ENCODE measurements at regions not wholly inside any gene's neighbourhood (a gene's known extent, or its start where the extent isn't known, plus 50 kb on each side); places are given as distances from the start of the nearest gene placed in this dataset.
"Not testable (repeated sequence)": the region's sequence is repeated elsewhere in the genome, so short reads cannot be mapped to it uniquely, and the experiment has no call there.

GRCh38 chr21:38905752-38906151, 100.0 kb downstream of the ETS2 start:
- no peak for DNase-seq

- DNase-seq: no peak
Observed at GRCh38 chr21:38905328-38905727, 99.6 kb downstream of the ETS2 start.

DNA sequence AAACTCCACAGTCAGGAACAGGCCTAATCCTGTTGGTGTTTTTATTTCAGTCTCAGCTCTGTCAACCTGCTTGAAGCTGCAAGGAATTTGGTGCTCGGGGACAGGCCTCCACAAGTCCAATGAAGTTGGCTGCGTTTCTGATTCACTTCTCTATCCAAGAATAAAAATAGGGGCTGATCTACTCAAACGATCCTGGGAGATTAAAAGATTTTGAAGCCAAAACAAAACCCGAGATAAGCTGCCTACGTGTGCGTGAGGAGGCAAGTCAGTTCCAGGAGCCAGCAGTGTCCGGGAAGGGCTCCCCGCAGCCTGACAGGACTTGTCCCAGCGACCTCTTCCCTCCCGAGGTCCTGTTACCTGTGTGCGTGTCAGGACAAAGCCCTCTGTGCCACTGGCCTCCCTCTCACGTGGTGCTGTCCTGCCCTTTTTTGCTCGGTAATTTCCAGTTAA, 98.0 kb downstream of the ETS2 start:
- DNase-seq: no peak

DNA sequence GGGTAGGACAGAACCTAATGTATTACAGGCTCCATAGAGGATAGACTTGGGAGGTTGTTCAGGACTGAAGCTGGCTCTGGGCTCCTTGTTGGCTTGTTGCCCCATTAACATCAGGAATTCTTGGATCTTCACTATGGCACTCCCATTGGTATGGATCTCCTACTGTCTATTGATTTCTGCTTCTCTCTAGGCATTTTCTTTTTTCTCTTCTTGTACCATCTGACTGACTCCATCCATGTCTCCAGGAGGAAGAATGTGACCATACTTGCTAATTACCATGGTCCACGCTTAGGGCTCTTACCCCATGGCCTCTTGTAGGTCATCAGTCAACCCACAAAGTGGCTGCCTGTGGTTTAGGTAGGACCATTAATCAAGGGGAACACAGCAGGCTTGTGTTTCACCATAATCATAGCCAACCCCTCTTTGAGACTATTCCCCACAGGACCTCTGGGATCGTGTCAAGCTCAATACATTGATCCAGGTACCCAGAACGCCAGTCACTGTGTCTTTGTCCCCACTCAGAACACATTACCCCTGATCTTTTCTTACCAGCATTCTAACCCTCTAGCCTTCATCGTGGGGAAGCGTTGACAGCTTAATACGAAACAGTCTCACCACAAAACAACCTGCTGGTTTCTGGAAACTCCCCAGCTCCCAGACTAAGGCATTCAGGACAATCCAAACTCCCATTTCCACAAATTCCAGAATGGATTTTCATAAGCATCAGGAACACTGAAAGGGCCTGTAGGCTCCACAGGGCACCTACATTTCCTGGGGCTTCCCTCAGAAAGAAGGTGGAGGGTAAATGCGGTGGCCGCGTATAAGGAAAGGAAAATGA, 97.1 kb downstream of the ETS2 start:
- DNase-seq: no peak

- DNase-seq: no peak
Observed at GRCh38 chr21:38900499-38900898, 94.8 kb downstream of the ETS2 start.

GRCh38 chr21:38899985-38900384, 94.3 kb downstream of the ETS2 start:
- not testable (repeated sequence) for DNase-seq

DNA sequence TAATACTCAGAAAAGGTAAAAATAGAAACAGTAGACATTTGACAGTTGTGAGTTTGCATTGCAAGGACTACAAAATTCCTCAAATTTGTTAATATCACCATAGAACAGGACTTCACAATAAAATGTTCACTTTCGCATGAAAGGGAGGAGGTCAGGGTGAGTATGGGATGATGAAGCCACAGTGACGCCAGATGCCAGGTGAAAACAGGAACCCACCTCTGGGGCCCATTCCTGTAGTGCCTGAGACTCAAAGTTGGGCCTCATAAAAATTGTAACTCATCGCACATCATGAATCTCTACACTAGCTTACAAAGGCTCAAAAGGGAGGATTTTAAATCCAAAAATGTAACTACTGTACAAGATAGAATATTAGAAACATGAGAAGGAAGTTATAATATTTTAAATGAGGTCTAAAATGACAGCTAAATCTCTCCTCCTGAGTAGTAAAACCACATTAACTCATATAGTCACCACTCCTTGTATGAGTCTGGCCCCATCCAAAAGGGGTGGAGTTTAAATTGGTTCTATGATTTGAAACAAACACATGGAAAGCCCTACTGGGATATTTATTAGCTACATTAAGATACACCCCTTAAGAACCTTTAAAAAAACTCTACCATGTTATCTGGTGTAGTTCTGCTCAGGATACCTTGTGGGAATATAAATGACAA, 93.7 kb downstream of the ETS2 start:
- no peak for DNase-seq

- DNase-seq: no peak
Observed at GRCh38 chr21:38898422-38899096, 92.8 kb downstream of the ETS2 start.

GRCh38 chr21:38897532-38898421, 92.0 kb downstream of the ETS2 start:
- DNase-seq: no peak

GRCh38 chr21:38894899-38895298, 89.2 kb downstream of the ETS2 start:
- no peak for DNase-seq

GRCh38 chr21:38888991-38889561, 83.3 kb downstream of the ETS2 start:
- no peak for DNase-seq

- no peak for DNase-seq
Observed at GRCh38 chr21:38887749-38888148, 82.0 kb downstream of the ETS2 start.

DNA sequence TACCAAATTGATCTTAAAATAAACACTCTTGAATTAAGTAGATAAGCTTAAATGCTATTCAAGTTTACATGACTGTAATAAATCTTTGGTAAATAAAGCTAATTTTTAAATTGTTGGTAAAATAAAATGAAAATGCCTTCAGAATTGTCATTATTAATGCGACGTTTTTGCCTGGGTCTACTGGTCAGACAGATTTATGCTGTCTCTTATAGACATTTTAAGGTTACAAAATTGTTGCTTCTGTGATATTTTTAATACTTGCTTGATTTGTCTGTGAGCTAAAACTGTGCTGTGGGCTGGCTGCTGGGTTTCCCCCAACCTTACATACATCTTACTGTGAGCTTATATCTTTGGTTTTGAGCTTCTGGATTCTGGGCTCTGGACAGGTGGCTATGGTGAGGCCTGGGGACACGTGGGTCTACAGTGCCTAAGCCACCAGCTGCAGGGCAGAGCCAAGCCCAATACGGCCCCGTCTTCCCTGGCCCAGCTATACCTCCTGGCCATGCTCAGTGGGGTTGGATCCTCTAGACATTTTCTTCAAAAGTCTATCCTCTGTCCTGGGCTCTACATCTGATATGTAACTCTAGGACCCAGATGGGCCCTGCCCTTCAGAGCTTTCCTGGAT, 81.4 kb downstream of the ETS2 start:
- no peak for DNase-seq

DNA sequence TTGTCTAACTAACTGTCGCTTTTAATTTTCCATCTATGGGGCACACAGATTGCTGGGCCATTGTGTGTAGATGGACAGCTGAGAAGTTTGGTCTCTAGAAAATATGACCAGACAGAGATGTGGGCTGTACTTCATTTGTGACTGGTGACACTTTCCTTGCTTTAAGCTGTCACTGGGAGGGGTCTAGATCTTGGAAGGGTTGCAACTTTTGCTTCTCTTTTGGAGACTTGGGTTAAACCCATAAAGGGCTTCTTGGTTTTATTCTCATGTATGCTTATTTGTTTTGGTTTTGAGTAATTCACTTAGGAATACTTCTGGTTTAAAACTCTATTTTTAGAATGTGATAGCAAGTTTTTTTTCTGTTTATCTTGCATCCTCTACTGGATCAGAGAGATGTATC, 80.2 kb downstream of the ETS2 start:
- no peak for DNase-seq

DNA sequence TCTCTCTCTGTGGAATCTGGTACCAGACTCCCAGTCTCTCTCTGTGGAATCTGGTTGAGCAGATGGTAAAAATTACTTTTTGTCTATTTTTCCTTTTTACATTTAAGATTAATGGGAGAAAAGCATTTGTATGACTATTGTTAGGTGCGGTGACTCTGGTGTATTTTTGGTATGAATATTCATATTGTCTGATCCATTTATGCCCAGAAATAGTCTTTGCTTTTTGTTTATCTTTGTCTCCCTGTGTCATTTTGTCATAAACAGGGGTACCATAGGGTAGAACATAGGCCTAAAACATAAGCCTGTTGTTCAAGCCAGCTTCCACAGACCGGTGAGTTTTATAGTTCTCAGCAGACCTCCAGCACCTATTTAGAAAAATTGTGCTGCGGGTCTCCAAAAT, 78.7 kb downstream of the ETS2 start:
- no peak for DNase-seq

DNA sequence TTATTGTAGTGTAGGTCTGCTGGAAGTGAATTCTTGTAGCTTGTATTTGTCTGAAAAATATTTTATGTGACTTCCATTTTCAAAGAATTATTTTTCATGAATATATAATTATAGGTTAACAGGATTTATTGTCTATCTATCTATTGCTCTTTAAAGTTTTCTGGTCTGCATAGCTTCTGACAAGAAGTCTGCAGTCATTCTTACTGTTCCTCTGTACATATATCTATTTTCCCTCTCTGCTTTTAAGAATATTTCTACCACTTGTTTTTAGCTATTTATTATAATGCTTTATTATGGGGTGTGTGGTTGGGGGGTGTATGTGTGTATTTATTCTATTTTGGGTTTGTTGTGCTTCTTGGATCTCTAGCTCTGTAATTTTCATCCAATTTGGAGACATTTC, 77.4 kb downstream of the ETS2 start:
- no peak for DNase-seq

DNA sequence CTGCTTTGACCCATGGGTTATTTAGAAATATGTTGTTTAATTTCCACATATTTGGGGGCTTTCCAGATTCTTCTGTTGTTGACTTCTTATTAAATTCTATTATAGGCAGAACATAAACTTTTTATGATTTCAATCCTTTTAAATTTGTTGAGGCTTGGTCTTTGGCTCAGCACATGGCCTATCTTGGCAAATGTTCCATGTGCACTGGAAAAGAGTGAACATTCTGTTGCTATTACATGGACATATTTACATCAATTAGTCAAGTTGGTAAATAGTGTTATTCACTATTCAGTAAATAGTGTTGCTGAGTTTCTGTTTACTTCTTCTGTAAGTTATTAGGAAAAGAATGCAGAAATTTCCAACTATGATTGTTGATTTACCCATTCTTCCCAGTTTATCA, 75.4 kb downstream of the ETS2 start:
- no peak for DNase-seq

DNA sequence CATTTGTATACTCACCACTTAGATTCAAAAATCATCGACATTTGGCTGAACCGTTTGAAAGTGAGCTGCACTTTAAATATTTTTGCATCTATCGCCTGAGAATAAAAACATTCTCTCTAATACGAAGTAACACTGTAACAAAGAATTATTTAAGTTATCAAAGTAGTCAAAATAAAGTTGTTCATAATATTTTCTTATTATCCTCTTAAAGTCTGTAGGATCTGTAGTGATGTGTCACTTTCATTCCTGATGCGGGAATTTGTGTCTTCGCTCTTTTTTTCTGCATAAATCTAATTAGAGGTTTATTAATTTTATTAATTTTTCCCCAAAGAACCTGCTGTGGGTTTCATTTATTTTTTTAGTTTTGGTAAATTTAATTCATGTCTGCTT, 74.8 kb downstream of the ETS2 start:
- no peak for DNase-seq

DNA sequence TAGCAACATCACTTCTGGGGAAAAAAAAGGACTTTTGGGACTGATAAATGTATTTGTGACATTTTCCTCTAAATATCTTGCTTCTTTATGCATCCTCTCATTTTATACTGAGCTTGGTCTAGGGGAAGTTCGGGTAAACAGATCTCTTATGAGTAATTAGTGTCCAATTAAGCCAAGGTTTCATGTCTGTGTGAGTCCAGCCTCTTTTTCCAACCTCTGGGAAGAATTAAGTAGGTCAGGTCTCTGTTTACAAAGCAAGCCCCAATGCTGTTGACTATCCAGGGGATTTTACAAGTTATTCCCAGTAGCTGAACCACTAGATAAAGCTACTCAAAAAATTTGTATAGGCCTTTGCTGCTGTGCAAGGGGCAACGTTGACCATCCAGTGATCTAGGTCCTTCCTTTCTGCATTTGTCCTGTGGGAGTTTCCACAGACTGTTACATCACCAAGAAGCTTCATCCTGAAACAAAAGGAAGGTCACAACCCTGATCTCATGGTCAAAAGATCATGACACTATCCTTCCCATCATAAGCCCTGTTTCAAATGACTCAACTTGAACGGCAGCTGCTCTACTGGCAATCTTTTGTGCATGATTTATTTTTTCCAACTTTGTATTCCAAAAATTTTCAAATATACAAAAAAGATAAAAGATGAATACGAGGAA, 74.3 kb downstream of the ETS2 start:
- DNase-seq: no peak

GRCh38 chr21:38878379-38879179, 72.8 kb downstream of the ETS2 start:
- DNase-seq: no peak
